ENCODE measurements at regions not wholly inside any gene's neighbourhood (a gene's known extent, or its start where the extent isn't known, plus 50 kb on each side); places are given as distances from the start of the nearest gene placed in this dataset.

- H3K27me3 ChIP-seq: no peaks in the 10 kb centered on the region
- intact Hi-C loops (cut with DNase I): no loop called here
- H3K27ac ChIP-seq (replicated peaks in 1 of 4): no peak overlapping the region
- WGBS: 83% methylated on average over 3 of the region's 3 CpGs
- no peaks in the 10 kb centered on the region for H3K4me1 ChIP-seq
- no peak for DNase-seq (ENCODE audit: extremely low spot score)
- TF ChIP-seq EP300 (IDR thresholded peaks at IDR 0.05) (no peak), POLR2A (IDR thresholded peaks at IDR 0.05; ENCODE audit: low read depth) (no peak), POLR2AphosphoS5 (IDR thresholded peaks at IDR 0.05) (no peak), CTCF (IDR thresholded peaks at IDR 0.05) (no peak)
- no peak overlapping the region for H3K4me3 ChIP-seq
- no peaks in the 10 kb centered on the region for H3K36me3 ChIP-seq
- no peaks in the 10 kb centered on the region for H3K9me3 ChIP-seq
Measured at GRCh38 chr13:65540175-65540574, 1690.0 kb downstream of the PCDH9 start.

- no peaks in the 10 kb centered on the region for H3K36me3 ChIP-seq
- H3K27ac ChIP-seq (replicated peaks in 1 of 4): no peak overlapping the region
- H3K27me3 ChIP-seq: no peaks in the 10 kb centered on the region
- WGBS: 74% methylated on average over 1 of the region's 1 CpG
- no peak overlapping the region for H3K4me3 ChIP-seq
- no peaks in the 10 kb centered on the region for H3K4me1 ChIP-seq
- no peak for DNase-seq (ENCODE audit: extremely low spot score)
- intact Hi-C loops (cut with DNase I): no loop called here
- no peaks in the 10 kb centered on the region for H3K9me3 ChIP-seq
- TF ChIP-seq CTCF (IDR thresholded peaks at IDR 0.05) (no peak), POLR2A (IDR thresholded peaks at IDR 0.05; ENCODE audit: low read depth) (no peak), POLR2AphosphoS5 (IDR thresholded peaks at IDR 0.05) (no peak), EP300 (IDR thresholded peaks at IDR 0.05) (no peak)
Measured at GRCh38 chr13:65535370-65535769, 1694.8 kb downstream of the PCDH9 start.

- intact Hi-C loops (cut with DNase I): no loop called here
- Histone ChIP-seq H3K27me3 (no peaks in the 10 kb centered on the region), H3K27ac (replicated peaks in 1 of 4) (no peak overlapping the region), H3K4me1 (no peaks in the 10 kb centered on the region), H3K4me3 (no peak overlapping the region), H3K9me3 (no peaks in the 10 kb centered on the region), H3K36me3 (no peaks in the 10 kb centered on the region)
- WGBS: 52% methylated on average over 4 of the region's 4 CpGs
- TF ChIP-seq POLR2A (IDR thresholded peaks at IDR 0.05; ENCODE audit: low read depth) (no peak), EP300 (IDR thresholded peaks at IDR 0.05) (no peak), POLR2AphosphoS5 (IDR thresholded peaks at IDR 0.05) (no peak), CTCF (IDR thresholded peaks at IDR 0.05) (no peak)
- DNase-seq (ENCODE audit: extremely low spot score): no peak
Measured at GRCh38 chr13:65532231-65532630, 1697.9 kb downstream of the PCDH9 start.

GRCh38 chr13:65530688-65531087 is 1699.4 kb downstream of the PCDH9 start:
- no peaks in the 10 kb centered on the region for H3K27me3 ChIP-seq
- TF ChIP-seq CTCF (IDR thresholded peaks at IDR 0.05) (no peak), POLR2AphosphoS5 (IDR thresholded peaks at IDR 0.05) (no peak), POLR2A (IDR thresholded peaks at IDR 0.05; ENCODE audit: low read depth) (no peak), EP300 (IDR thresholded peaks at IDR 0.05) (no peak)
- no peak overlapping the region for H3K27ac ChIP-seq (replicated peaks in 1 of 4)
- 52% methylated on average over 2 of the region's 2 CpGs for WGBS
- H3K36me3 ChIP-seq: no peaks in the 10 kb centered on the region
- no peaks in the 10 kb centered on the region for H3K4me1 ChIP-seq
- intact Hi-C loops (cut with DNase I): no loop called here
- DNase-seq (ENCODE audit: extremely low spot score): no peak
- H3K4me3 ChIP-seq: no peak overlapping the region
- no peaks in the 10 kb centered on the region for H3K9me3 ChIP-seq

- WGBS: 61% methylated on average over 4 of the region's 4 CpGs
- H3K27ac ChIP-seq (replicated peaks in 1 of 4): no peak overlapping the region
- no peaks in the 10 kb centered on the region for H3K36me3 ChIP-seq
- intact Hi-C loops (cut with DNase I): no loop called here
- DNase-seq (ENCODE audit: extremely low spot score): no peak
- TF ChIP-seq POLR2A (IDR thresholded peaks at IDR 0.05; ENCODE audit: low read depth): no peak
- TF ChIP-seq EP300 (IDR thresholded peaks at IDR 0.05): no peak
- TF ChIP-seq CTCF (IDR thresholded peaks at IDR 0.05): no peak
- TF ChIP-seq POLR2AphosphoS5 (IDR thresholded peaks at IDR 0.05): no peak
- H3K9me3 ChIP-seq: no peaks in the 10 kb centered on the region
- no peaks in the 10 kb centered on the region for H3K27me3 ChIP-seq
- no peaks in the 10 kb centered on the region for H3K4me1 ChIP-seq
- no peak overlapping the region for H3K4me3 ChIP-seq
Measured at GRCh38 chr13:65529541-65529940, 1700.6 kb downstream of the PCDH9 start.

Data from esophagus muscularis mucosa (tissue), 4 donors.